ENCODE measurements at regions not wholly inside any gene's neighbourhood (a gene's known extent, or its start where the extent isn't known, plus 50 kb on each side); places are given as distances from the start of the nearest gene placed in this dataset.
"Not testable (repeated sequence)": the region's sequence is repeated elsewhere in the genome, so short reads cannot be mapped to it uniquely, and the experiment has no call there.

DNA sequence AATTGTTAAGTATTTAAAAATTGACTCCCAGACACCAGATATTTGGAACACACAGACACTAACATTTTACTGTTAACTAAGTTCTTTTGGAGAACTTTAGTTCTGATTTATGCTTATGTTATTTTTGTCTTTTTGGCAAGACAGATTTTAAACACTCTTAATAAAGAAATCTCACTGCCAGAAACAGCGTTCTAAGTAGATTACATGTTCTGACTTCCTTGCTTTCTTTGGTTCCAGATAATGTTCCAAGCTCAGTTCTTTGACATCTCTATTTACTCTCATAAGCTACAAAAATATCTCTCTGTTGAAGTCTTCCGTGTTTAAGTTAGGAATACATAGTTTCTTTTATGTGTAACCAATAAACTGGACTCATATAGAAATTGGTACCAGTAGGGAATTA lies 1699.6 kb downstream of the OTOL1 start:
- no peak for DNase-seq (ENCODE audit: low spot score)

DNA sequence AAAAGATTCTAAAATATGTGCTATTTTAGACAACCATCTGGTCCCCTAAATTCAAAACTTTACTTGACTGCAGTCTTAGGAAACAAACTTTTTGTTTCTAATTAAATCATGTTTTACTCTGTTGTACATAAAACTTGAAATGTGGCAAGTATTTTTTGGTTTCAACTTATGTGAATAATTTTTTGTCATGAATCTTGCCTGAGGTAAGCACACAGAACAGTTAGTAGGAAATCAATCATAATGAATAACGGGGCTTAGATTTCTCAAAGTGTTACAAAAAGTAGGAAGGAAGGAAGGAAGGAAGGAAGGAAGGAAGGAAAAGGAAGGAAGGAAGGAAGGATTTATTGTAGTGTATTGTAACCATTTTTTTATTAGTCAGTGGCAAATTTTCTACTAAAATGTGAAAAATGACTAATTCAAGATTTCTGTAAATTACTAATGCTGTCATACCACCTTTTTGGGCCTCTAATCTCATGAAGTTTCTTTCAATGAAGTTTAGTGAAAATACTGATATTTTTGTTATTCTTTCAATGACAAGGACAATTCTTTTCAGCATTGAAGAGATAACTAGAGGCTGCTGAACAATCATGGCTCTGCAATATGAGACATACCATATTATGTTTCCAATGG lies 1689.2 kb downstream of the OTOL1 start:
- no peak for DNase-seq (ENCODE audit: low spot score)

DNA sequence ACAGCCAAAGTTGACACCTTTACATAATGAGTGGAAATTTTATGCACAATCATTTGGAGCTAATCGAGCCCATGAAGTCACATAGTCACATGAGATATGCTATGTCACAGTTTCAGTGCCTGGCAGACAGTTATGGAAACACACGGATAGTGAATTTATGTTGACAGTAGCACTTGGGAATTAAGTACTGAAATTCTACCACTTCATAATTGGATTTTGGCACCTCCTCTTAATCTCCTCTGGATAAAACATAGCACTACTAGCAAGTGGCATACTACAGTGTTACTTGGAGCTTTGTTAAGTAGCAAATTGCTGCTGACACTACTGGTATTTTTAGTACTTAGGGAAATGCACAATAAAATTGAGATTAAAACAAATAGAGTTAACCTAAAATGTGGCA lies 1679.4 kb downstream of the OTOL1 start:
- no peak for DNase-seq (ENCODE audit: low spot score)

DNA sequence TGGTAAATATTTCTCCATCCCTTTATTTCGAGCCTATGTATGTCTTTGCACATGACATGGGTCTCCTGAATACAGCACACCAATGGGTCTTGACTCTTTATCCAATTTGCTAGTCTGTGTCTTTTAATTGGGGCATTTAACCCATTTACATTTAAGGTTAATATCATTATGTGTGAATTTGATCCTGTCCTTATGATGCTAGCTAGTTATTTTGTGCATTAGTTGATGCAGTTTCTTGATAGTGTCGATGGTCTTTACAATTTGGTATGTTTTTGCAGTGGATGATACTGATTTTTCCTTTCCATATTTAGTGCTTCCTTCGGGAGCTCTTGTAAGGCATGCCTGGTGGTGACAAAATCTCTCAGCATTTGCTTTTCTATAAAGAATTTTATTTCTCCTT lies 1675.9 kb downstream of the OTOL1 start:
- DNase-seq (ENCODE audit: low spot score): not testable (repeated sequence)

DNA sequence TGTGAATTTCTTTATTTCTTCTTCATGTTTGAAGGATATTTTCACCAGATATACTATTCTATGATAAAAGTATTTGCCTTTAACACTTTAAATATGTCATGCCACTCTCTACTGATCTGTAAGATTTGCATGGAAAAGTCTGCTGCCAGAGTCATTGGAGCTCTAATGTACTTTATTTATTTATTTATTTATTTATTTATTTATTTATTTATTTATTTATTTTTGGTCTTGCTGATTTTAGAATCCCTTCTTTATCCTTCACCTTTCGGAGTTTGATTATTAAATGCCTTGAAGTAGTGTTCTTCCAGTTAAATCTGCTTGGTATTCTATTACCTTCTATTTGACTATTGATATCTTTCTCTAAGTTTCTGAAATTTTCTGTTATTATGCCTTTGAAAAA lies 1669.6 kb downstream of the OTOL1 start:
- no peak for DNase-seq (ENCODE audit: low spot score)

DNA sequence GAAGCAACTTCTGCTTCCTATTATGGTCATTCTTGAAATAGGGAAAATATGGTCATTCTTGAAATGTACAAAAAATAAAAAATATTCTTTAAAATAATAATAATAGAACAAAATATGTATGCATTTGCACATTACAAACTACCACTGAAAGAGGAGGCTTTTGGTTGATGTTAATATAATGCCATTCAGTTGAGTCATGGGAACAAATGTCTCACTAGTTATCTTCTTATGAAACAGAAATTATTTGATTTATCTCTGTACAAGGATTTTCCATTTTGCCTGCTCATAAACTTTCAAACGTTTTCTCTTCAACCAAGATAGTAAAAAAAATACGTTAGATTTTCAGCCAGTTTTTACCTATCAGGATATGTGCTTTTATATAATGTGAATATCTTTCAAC lies 1662.7 kb downstream of the OTOL1 start:
- DNase-seq (ENCODE audit: low spot score): no peak

DNA sequence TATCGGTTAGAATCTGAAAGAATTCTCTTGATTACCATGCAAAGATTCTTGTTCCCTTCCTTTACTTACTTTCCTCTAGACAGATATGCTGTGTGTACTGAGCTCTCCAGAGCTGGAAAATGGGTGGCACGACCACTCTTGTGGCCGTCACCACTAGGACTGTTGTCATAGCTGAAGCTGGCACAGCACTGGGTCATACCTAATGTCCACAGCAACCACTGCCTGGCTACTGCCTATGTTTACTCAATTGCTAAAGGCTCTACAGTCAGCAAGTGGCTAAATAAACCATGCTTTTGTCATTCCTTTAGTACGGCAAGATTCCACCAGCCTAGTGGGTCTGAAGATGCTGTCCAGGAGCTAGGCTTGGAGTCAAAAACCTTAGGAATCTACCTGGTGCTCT lies 1643.0 kb downstream of the OTOL1 start:
- no peak for DNase-seq (ENCODE audit: low spot score)

DNA sequence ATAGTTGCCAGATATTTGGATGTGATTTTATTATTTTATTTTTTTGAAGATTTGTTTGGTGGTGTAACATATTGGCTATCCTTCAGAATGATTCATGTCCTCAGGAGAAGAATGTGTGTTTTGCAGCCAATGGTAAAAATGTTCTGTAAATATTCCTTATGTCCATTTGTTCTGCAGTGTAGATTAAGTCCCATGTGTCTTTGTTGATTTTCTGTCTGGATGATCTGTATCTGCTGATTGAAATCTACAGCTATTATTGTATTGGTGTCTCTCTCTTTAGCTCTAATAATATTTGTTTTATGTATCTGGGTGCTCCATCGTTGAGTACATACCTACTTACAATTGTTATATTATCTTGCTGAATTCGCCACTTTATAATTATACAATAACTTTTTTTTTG lies 1641.7 kb downstream of the OTOL1 start:
- no peak for DNase-seq (ENCODE audit: low spot score)

DNA sequence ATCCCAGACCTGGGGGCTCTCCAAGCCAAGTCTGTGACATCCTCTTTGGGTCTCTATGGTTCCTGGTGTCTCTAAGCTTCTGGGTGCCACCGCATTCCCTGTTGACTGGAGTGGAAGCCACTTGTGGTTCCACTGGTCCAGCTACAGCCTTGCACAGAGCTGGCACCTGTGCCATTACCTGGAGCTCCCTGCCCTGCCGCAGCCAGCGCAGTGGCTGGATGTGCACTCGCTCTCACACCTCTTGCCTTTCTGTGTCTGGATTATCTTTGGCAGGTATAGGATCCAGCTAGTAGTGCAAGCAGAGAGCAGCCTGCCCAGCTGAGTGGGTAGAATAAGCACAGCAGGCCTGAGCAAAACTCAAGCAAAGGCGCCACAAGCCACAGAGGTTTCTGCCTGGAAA lies 1635.5 kb downstream of the OTOL1 start:
- DNase-seq (ENCODE audit: low spot score): no peak

DNA sequence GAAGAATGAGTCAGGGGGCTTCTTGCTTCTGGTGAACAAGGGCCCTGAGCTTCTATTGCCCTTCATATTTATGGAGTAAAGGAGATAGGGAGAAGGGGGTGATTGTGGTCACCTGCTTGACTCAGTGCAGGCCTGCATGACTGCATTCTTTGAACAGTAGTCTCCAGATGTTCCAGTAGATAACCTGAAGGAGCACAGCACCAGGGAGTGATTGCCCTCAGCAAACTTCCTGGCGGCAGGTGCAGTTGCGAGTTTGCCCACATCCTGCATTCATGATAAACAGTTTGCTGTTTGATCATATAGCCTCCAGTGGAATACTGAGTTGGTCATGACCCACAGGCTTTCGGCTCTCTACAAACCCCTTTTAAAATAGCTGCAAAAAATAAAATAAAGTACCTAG lies 1632.7 kb downstream of the OTOL1 start:
- DNase-seq (ENCODE audit: low spot score): no peak

DNA sequence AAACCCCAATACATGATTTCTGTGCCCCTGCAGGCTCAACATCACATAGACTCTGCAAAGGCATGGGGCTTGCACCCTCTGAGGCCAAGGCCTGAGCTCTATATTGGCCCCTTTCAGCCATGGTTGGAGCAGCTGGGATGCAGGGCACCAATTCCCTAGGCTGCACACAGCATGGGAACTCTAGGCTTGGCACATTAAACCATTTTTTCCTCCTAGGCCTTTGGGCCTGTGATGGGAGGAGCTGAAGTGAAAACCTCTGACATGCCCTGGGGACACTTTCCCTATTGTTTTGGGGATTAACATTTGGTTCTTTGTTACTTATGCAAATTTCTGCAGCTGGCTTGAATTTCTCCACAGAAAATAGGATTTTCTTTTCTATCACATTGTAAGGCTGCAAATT lies 1629.5 kb downstream of the OTOL1 start:
- DNase-seq (ENCODE audit: low spot score): no peak

Data from pons (tissue), 1 donor.